ENCODE measurements at regions not wholly inside any gene's neighbourhood (a gene's known extent, or its start where the extent isn't known, plus 50 kb on each side); places are given as distances from the start of the nearest gene placed in this dataset.

DNA sequence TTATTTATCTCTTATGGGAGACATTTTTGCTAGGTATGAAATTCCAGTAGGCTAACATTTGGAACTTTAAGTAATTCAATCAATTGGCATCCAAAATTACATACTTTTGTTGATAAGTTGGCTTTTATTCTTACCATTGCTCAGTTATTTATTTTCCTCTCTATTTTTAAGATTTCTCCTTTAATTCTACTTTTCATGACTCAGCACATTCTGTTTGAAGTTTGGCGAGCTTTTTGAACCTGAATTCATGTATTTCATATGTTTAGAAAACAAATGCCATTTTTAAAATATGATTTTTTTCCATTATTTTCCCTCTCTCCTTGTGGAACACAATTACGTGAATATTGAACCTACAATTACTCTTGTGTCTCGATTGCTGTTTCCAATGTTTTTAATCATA lies 2896.3 kb upstream of the PCDH20 start:
- Histone ChIP-seq H4K20me1 (ENCODE audit: insufficient read depth, low read length) (no peaks in the 10 kb centered on the region), H3K79me1 (ENCODE audit: low read depth in 1 of 2, low read length in 2 of 2) (no peaks in the 10 kb centered on the region), H3K27me3 (ENCODE audit: control insufficient read depth, insufficient read depth, low read length) (no peaks in the 10 kb centered on the region), H3K36me3 (ENCODE audit: control insufficient read depth, insufficient read depth, low read length) (no peaks in the 10 kb centered on the region), H2AFZ (replicated peaks; ENCODE audit: low read length, poor library complexity) (no peak overlapping the region), H3K23ac (ENCODE audit: low read depth, low read length) (no peak overlapping the region), H3K9me3 (ENCODE audit: control insufficient read depth, insufficient read depth, low read length) (no peaks in the 10 kb centered on the region), H3K4me1 (ENCODE audit: control insufficient read depth, insufficient read depth, low read length) (no peaks in the 10 kb centered on the region), H3K4ac (ENCODE audit: low read depth, low read length) (no peak overlapping the region), H2BK5ac (ENCODE audit: low read depth, low read length, poor library complexity, severe bottlenecking) (no peak overlapping the region), H2BK15ac (ENCODE audit: low read depth, low read length) (no peak overlapping the region), H2AK9ac (replicated peaks; ENCODE audit: low read depth, low read length, poor library complexity) (no peak overlapping the region), H3K14ac (replicated peaks; ENCODE audit: low read depth, low read length) (no peak overlapping the region), H3K9me1 (ENCODE audit: insufficient read depth, low read length) (no peaks in the 10 kb centered on the region), H3K27ac (ENCODE audit: insufficient read depth, low read length) (no peak overlapping the region), H2AK5ac (ENCODE audit: low read depth, low read length) (no peak overlapping the region), H3K56ac (ENCODE audit: extremely low read depth, insufficient read depth, low read length) (no peak overlapping the region), H4K8ac (ENCODE audit: low read depth in 2 of 2, low read length in 2 of 2) (no peak overlapping the region), H4K91ac (ENCODE audit: insufficient read depth, low read depth, low read length) (no peak overlapping the region), H3K9ac (ENCODE audit: low read depth, low read length) (no peak overlapping the region), H2BK120ac (ENCODE audit: low read depth, low read length) (no peak overlapping the region), H4K5ac (ENCODE audit: low read depth, low read length) (no peak overlapping the region), H2BK20ac (ENCODE audit: low read depth, low read length) (no peak overlapping the region), H3K4me3 (ENCODE audit: insufficient read depth, low read depth, low read length) (no peak overlapping the region), H3K4me2 (ENCODE audit: low read depth, low read length) (no peak overlapping the region), H3K18ac (ENCODE audit: low read depth, low read length) (no peak overlapping the region)
- no TSS peak for BruUV-seq (replicated peaks)
- in situ Hi-C loops (cut with MboI; ENCODE audit: low sequenced_read_pairs) (no loop called here), dilution Hi-C loops (cut with HindIII; ENCODE audit: low sequenced_read_pairs, unreplicated experiment) (no loop called here), intact Hi-C loops (cut with micrococcal nuclease) (no loop called here)
- no peak for DNase-seq
- TF ChIP-seq CEBPB (IDR thresholded peaks at IDR 0.05; ENCODE audit: low read depth, low read length) (no peak), NFE2L2 (IDR thresholded peaks at IDR 0.05; ENCODE audit: low read depth, low read length) (peak; percentile 86), MAFK (IDR thresholded peaks at IDR 0.05; ENCODE audit: low read depth, low read length) (peak; percentile 97)
- no CpG with 5 or more reads among the region's 3 CpGs for WGBS, 2 experiments (ENCODE audit: extremely low coverage in 2 of 2, insufficient read length in 1 of 2)
- no peak for ATAC-seq (ENCODE audit: low read depth)
- ChIA-PET POLR2A (ENCODE audit: unreplicated experiment) (no interaction called here), CTCF (no interaction called here)
